Bone marrow (tissue), 2 donors: ENCODE measurements at regions not wholly inside any gene's neighbourhood (a gene's known extent, or its start where the extent isn't known, plus 50 kb on each side); places are given as distances from the start of the nearest gene placed in this dataset.

Source experiments
- DNase-seq, 2 donors: peaks; one replicate each; lab custom pipeline; 2025; lab: John Stamatoyannopoulos, UW

- no peak for DNase-seq
These were observed 87.6 kb upstream of the ANKRD55 start for GRCh38 chr5:56320686-56321085.

DNA sequence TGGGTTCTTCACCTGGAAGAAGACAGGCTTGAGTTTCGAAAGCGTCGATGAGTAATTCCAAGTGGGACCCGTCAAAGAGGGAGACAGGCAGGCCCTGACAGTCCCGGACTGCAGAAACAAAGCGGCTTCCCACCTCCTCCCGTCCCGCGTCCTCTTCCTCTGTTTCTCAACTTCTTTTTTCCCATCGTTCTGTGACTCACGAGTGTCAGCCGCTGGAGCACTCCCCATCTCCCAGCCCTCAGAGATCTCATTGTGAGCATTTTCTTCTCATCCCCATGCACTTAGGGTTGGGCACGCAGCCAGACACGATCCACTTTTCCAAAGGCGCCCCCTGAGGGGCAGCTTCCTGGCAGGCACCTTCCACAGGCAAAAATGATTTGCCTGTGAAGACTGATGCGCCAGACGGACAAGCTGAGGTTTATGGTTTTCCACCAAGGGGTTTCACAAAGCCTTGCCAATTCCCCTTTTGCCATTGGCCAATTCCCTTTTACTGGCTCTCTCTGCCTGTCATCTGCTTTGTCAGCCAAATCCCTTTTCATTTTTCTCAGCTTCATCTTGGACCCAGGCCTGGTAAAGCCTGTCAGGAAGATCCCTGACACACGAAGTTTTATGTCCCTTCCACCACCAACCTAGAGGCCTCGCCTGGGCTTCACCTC lies 86.5 kb upstream of the ANKRD55 start:
- DNase-seq, result no peak

GRCh38 chr5:56317923-56318561 lies 84.9 kb upstream of the ANKRD55 start:
- no peak for DNase-seq

GRCh38 chr5:56316299-56316994 lies 83.3 kb upstream of the ANKRD55 start:
- DNase-seq, result no peak

GRCh38 chr5:56314529-56314928 lies 81.4 kb upstream of the ANKRD55 start:
- no peak for DNase-seq

GRCh38 chr5:56313596-56313995 lies 80.5 kb upstream of the ANKRD55 start:
- DNase-seq, result no peak

GRCh38 chr5:56313004-56313531 lies 79.9 kb upstream of the ANKRD55 start:
- DNase-seq, result no peak

GRCh38 chr5:56311306-56311905 lies 78.3 kb upstream of the ANKRD55 start:
- no peak for DNase-seq

DNA sequence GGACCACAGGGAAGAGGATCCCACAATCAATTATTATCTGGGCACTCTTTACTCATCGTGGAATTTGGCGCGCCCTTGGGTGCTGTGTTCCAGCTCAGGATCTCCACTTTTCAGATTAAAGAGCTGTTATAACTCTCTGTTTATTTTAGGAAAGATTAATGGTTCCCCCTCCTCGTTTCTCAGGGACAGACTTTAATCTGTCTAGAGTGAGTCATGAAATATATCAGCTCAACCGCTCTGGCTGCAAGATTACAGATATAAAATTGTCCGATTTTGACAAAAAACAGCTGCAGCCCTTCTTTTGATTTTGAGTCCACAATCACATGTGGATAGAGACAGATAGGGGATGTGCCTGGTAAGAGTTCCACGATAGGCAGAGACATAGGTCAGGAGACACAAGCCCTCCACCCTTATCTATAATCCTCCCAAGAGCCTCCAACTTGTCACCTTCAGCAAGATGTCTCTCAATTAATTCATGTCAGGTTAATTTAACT lies 77.6 kb upstream of the ANKRD55 start:
- no peak for DNase-seq

- DNase-seq, result no peak
These were observed 76.2 kb upstream of the ANKRD55 start for GRCh38 chr5:56309262-56309826.

GRCh38 chr5:56307714-56308333 lies 74.7 kb upstream of the ANKRD55 start:
- no peak for DNase-seq

DNA sequence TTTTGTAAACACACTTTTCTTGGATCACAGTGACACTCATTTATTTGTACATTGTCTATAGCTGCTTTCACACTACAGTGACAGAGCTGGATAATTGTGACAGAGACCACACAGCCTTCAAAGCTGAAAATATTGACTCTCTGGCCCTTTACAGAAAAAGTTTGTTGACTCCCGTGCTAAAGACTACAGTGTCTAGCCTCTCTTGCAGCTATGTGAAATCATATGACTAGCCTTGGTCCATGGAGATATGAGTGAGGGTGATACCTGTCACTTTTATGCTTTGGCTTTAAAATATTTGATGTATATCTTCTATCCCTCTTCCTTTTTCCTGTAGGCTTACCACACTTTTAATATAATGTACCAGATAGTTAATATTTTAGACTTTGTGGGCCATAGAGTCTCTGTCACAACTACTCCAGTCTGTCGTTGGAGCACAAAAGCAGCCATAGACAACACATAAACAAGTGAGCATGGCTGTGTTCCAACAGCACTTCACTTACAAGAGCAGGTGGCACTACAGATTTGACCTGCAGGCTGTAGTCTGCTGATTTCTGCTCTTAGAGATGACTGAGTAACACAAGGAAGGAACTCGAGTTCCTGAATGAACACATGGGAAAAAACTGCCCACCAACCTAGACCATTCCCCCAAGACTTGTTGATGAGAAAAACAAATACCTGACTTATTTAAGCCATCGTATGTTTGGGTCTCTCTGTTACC lies 73.5 kb upstream of the ANKRD55 start:
- DNase-seq, result no peak

- DNase-seq, result no peak
These were observed 72.1 kb upstream of the ANKRD55 start for GRCh38 chr5:56305001-56305950.

GRCh38 chr5:56303511-56303910 lies 70.4 kb upstream of the ANKRD55 start:
- DNase-seq, result no peak

GRCh38 chr5:56302027-56302426 lies 68.9 kb upstream of the ANKRD55 start:
- DNase-seq, result no peak

DNA sequence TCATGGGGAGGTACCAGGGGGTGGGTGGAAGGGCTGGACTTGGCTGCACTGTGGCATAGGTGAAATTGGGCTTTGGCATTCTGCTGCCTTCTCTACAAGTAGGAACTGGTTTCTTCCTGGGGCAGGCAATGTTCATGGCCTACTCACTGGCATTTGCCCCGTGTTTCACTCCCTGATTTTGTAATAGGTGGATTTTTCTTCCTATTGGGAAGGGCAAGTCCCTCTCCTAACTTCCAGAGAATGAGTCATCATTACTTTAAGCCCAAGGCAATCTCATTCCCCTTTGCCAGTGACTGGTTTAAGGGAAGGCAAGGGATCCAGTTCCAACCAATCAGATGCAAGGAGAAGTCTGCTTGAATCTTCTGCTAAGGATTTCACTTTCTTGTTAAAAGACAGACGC lies 67.9 kb upstream of the ANKRD55 start:
- no peak for DNase-seq

DNA sequence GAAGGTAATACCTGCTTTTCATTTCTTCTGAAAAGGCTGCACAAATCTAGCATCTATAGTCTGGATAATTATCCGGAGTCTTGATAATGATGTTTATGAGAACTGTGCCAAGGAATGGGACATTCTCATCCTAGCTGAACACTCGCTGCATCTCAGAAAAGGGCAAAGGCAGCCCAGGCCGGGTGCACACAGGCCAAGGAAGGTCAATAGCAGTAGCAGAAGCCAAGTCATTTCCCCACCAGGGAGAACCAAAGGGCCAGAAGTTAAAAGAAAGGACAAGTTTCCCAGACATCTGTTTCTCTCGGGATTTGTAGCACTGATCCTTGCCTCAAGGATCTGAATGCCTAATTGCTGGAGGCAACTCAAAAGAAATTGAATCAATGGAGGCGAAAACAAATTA lies 66.1 kb upstream of the ANKRD55 start:
- no peak for DNase-seq

DNA sequence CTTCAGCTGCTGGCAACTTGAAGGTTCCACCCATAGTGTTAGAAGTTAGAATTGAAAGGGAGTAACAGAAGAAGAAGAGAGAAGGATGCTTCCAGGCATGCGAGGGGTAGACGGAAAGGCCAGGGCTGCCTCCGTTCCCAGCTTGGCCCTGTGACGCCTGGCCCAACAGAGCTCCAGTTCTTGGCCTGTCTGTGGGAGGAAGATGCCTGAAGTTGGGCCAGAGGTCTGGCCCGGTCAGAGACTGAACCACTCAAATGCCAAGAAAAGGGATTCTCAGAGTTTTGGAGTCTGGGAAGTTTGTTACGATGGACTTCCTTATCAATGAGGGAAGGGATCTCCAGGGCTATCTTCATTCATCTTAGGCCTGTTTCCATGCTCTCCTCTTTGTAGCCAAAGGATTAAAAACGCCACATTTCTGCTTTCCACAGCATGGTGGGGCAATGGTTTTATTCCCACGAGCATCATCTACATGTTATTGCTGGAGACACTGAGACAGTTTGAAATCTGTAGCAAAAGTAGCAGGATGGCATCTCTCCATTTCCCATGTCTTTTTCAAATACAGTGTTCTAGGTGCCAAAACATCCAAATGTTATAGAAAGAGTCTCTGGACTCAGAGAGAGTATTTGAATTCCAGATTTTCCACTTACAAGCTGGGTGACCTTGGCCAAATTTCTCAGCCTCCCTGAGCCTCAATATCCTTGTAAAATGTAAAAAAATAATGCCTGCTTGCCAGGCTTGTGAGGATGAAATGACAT lies 65.4 kb upstream of the ANKRD55 start:
- DNase-seq, result no peak

GRCh38 chr5:56297851-56298250 lies 64.7 kb upstream of the ANKRD55 start:
- DNase-seq, result no peak
